ENCODE measurements at regions not wholly inside any gene's neighbourhood (a gene's known extent, or its start where the extent isn't known, plus 50 kb on each side); places are given as distances from the start of the nearest gene placed in this dataset.

- Histone ChIP-seq H2AFZ (ENCODE audit: control insufficient read depth, low read depth, low read length) (no peak overlapping the region), H3K9me3 (replicated peaks; ENCODE audit: control insufficient read depth, insufficient read depth, low read length) (no peaks in the 10 kb centered on the region; the same call in 2 of the 3 replicates), H3K4me2 (ENCODE audit: control insufficient read depth, insufficient read depth) (no peak overlapping the region), H3K4me1 (ENCODE audit: control insufficient read depth, insufficient read depth, low read length) (peaks cover 19% of the 10 kb centered on the region), H3K27me3 (replicated peaks in 1 of 2; ENCODE audit: control insufficient read depth in 2 of 2, insufficient read depth in 2 of 2, low read length in 1 of 2) (no peaks in the 10 kb centered on the region; a peak in 1 of 4 replicates), H3K9ac (ENCODE audit: control insufficient read depth, insufficient read depth, low read length) (no peak overlapping the region), H4K20me1 (ENCODE audit: control insufficient read depth, insufficient read depth) (no peaks in the 10 kb centered on the region), H3K36me3 (ENCODE audit: control insufficient read depth in 2 of 2, insufficient read depth in 2 of 2, low read length in 1 of 2) (no peaks in the 10 kb centered on the region), H3K79me2 (ENCODE audit: control insufficient read depth, insufficient read depth, low read length) (no peaks in the 10 kb centered on the region), H3K4me3 (no peak overlapping the region), H3K27ac (ENCODE audit: control insufficient read depth, insufficient read depth) (no peak overlapping the region)
- DNase-seq (ENCODE audit: low read depth, low spot score), result no peak
- intact Hi-C loops (cut with micrococcal nuclease; ENCODE audit: unreplicated experiment), result no loop called here
- ChIA-PET RAD21 (ENCODE audit: unreplicated experiment) (no interaction called here), POLR2A (no interaction called here), CTCF (interaction anchor here (0.8 kb wide), 1 partner anchor 17 kb away, joined by 3 read pairs; no protein-coding TSS in a partner anchor), SMC1A (ENCODE audit: uncharacterized antibody, unreplicated experiment) (no interaction called here)
- TF ChIP-seq NFXL1 (IDR thresholded peaks at IDR 0.05; ENCODE audit: borderline replicate concordance), result no peak
- TF ChIP-seq NKRF (conservative IDR thresholded peaks at IDR 0.05), result no peak
- no peak for TF ChIP-seq POU2F2 (IDR thresholded peaks at IDR 0.05; ENCODE audit: borderline replicate concordance, low read depth, low read length)
- 61% methylated on average over 7 of the region's 7 CpGs for WGBS (ENCODE audit: insufficient coverage, insufficient replicate concordance, low lambda C conversion rate, missing lambda C conversion rate)
- no TSS peak for BruUV-seq (replicated peaks)
- FAIRE-seq, result no peak
- ATAC-seq, result no peak
- in situ Hi-C loops (cut with MboI), result no loop called here
Measured at GRCh38 chr9:95753762-95754465, 121.6 kb upstream of the ERCC6L2 start.

GRCh38 chr9:95752129-95752731 is 123.3 kb upstream of the ERCC6L2 start:
- Histone ChIP-seq H3K27ac (ENCODE audit: control insufficient read depth, insufficient read depth) (no peak overlapping the region), H3K36me3 (ENCODE audit: control insufficient read depth in 2 of 2, insufficient read depth in 2 of 2, low read length in 1 of 2) (no peaks in the 10 kb centered on the region), H3K27me3 (replicated peaks in 1 of 2; ENCODE audit: control insufficient read depth in 2 of 2, insufficient read depth in 2 of 2, low read length in 1 of 2) (no peaks in the 10 kb centered on the region; a peak in 1 of 4 replicates), H3K4me1 (ENCODE audit: control insufficient read depth, insufficient read depth, low read length) (peaks cover 14% of the 10 kb centered on the region), H4K20me1 (ENCODE audit: control insufficient read depth, insufficient read depth) (no peaks in the 10 kb centered on the region), H3K9me3 (replicated peaks; ENCODE audit: control insufficient read depth, insufficient read depth, low read length) (no peaks in the 10 kb centered on the region; the same call in 2 of the 3 replicates), H3K79me2 (ENCODE audit: control insufficient read depth, insufficient read depth, low read length) (no peaks in the 10 kb centered on the region), H3K9ac (ENCODE audit: control insufficient read depth, insufficient read depth, low read length) (no peak overlapping the region), H2AFZ (ENCODE audit: control insufficient read depth, low read depth, low read length) (no peak overlapping the region), H3K4me3 (no peak overlapping the region), H3K4me2 (ENCODE audit: control insufficient read depth, insufficient read depth) (no peak overlapping the region)
- in situ Hi-C loops (cut with MboI), result no loop called here
- no TSS peak for BruUV-seq (replicated peaks)
- 73% methylated on average over 38 of the region's 41 CpGs for WGBS (ENCODE audit: insufficient coverage, insufficient replicate concordance, low lambda C conversion rate, missing lambda C conversion rate)
- intact Hi-C loops (cut with micrococcal nuclease; ENCODE audit: unreplicated experiment), result no loop called here
- RAD21 ChIA-PET (ENCODE audit: unreplicated experiment), result no interaction called here
- SMC1A ChIA-PET (ENCODE audit: uncharacterized antibody, unreplicated experiment), result no interaction called here
- POLR2A ChIA-PET, result no interaction called here
- no peak for FAIRE-seq
- DNase-seq (ENCODE audit: low read depth, low spot score), result no peak
- CTCF ChIA-PET, result no interaction called here
- ATAC-seq, result no peak
- TF ChIP-seq ZNF274 (IDR thresholded peaks at IDR 0.05; ENCODE audit: insufficient read depth, insufficient read length) (no peak), NFXL1 (IDR thresholded peaks at IDR 0.05; ENCODE audit: borderline replicate concordance) (no peak), ZSCAN29 (IDR thresholded peaks at IDR 0.05) (no peak), HCFC1 (IDR thresholded peaks at IDR 0.05; ENCODE audit: low read length) (no peak), JUNB (IDR thresholded peaks at IDR 0.05) (no peak), MEF2A (IDR thresholded peaks at IDR 0.05; ENCODE audit: insufficient read depth, low read depth, low read length) (no peak), KDM1A (IDR thresholded peaks at IDR 0.05; ENCODE audit: borderline replicate concordance) (no peak), POLR2AphosphoS5 (IDR thresholded peaks at IDR 0.05; ENCODE audit: low read length) (no peak), ELK1 (IDR thresholded peaks at IDR 0.05; ENCODE audit: low read depth, low read length) (no peak), GABPA (IDR thresholded peaks at IDR 0.05; ENCODE audit: low read depth) (no peak), NRF1 (conservative IDR thresholded peaks at IDR 0.05; ENCODE audit: low read depth, low read length) (no peak), USF2 (IDR thresholded peaks at IDR 0.05; ENCODE audit: borderline replicate concordance, low read depth, low read length) (no peak)
